ENCODE measurements at regions not wholly inside any gene's neighbourhood (a gene's known extent, or its start where the extent isn't known, plus 50 kb on each side); places are given as distances from the start of the nearest gene placed in this dataset.

- TF ChIP-seq POLR2A (IDR thresholded peaks at IDR 0.05) = no peak
- TF ChIP-seq, protein P1, sequence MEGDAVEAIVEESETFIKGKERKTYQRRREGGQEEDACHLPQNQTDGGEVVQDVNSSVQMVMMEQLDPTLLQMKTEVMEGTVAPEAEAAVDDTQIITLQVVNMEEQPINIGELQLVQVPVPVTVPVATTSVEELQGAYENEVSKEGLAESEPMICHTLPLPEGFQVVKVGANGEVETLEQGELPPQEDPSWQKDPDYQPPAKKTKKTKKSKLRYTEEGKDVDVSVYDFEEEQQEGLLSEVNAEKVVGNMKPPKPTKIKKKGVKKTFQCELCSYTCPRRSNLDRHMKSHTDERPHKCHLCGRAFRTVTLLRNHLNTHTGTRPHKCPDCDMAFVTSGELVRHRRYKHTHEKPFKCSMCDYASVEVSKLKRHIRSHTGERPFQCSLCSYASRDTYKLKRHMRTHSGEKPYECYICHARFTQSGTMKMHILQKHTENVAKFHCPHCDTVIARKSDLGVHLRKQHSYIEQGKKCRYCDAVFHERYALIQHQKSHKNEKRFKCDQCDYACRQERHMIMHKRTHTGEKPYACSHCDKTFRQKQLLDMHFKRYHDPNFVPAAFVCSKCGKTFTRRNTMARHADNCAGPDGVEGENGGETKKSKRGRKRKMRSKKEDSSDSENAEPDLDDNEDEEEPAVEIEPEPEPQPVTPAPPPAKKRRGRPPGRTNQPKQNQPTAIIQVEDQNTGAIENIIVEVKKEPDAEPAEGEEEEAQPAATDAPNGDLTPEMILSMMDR (IDR thresholded peaks at IDR 0.05) = no peak
These were observed 1114.5 kb downstream of the DSC3 start for GRCh38 chr18:29928081-29928480.

Data from lower leg skin (tissue), 3 donors.